DOHH2 (cell line): ENCODE measurements at regions not wholly inside any gene's neighbourhood (a gene's known extent, or its start where the extent isn't known, plus 50 kb on each side); places are given as distances from the start of the nearest gene placed in this dataset.

Experiments used
- EZH2phosphoT487 ChIP-seq: fragments of 200-600 bp; sonication (generic); IDR thresholded peaks from 2 replicates; pipeline ENCODE4 v1.6.1; 2017; ENCODE audit warnings: borderline replicate concordance, mild to moderate bottlenecking, antibody characterized with exemption, low read length, moderate library complexity, mixed read lengths
- TF ChIP-seq, protein P1 (sequence below): fragments of 200-600 bp; sonication (generic); IDR thresholded peaks from one replicate; pipeline ENCODE4 v1.5.1; 2014; ENCODE audit warnings: antibody characterized with exemption, mild to moderate bottlenecking, low read depth, low read length; ENCODE audit not compliant: poor library complexity, severe bottlenecking

DNA sequence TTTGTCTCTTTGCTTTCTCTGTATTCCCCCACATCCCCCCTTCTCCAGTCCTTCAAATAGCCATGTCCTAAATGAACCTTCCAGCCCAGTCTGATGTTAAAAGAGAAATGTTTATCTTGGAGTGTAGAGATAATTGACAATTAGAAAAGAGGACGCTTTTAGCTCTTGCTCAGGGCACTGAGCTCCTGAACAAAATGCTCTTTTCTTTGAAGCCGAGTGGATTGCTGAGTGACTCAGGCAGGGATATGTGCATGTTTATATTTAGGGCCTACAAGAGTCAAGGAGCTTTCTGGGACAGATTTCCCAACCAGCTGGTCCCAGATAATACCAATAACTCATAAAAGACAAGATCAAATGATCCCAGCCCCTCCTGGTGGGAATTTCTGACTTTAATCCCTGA lies 88.0 kb upstream of the SETBP1 start:
- TF ChIP-seq, protein P1, sequence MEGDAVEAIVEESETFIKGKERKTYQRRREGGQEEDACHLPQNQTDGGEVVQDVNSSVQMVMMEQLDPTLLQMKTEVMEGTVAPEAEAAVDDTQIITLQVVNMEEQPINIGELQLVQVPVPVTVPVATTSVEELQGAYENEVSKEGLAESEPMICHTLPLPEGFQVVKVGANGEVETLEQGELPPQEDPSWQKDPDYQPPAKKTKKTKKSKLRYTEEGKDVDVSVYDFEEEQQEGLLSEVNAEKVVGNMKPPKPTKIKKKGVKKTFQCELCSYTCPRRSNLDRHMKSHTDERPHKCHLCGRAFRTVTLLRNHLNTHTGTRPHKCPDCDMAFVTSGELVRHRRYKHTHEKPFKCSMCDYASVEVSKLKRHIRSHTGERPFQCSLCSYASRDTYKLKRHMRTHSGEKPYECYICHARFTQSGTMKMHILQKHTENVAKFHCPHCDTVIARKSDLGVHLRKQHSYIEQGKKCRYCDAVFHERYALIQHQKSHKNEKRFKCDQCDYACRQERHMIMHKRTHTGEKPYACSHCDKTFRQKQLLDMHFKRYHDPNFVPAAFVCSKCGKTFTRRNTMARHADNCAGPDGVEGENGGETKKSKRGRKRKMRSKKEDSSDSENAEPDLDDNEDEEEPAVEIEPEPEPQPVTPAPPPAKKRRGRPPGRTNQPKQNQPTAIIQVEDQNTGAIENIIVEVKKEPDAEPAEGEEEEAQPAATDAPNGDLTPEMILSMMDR: no peak
- no peak for TF ChIP-seq EZH2phosphoT487
